BJ (cell line): ENCODE measurements at regions not wholly inside any gene's neighbourhood (a gene's known extent, or its start where the extent isn't known, plus 50 kb on each side); places are given as distances from the start of the nearest gene placed in this dataset.

Experiments used
- CTCF ChIA-PET: fragments of 350-600 bp; formaldehyde crosslinking; extraction: SDS; loops from one replicate; lab custom pipeline; 2021; ENCODE audit warnings: antibody characterized with exemption, inconsistent platforms; lab: Yijun Ruan, JAX
- POLR2A ChIA-PET: fragments of 300-600 bp; sonication (Branson Sonifier 250); formaldehyde crosslinking; extraction: SDS; loops from one replicate; lab custom pipeline; 2021; ENCODE audit warnings: antibody characterized with exemption; lab: Charles Lee
- DNase-seq: peaks from one replicate; pipeline ENCODE4 v3.0.0-alpha.2; 2011; ENCODE audit warnings: low read depth
- H3K27me3 ChIP-seq: 2 replicates; pipeline ENCODE4 v1.6.0; 2011; ENCODE audit warnings: low read length; ENCODE audit not compliant: control insufficient read depth, insufficient read depth
- H3K36me3 ChIP-seq: 2 replicates; pipeline ENCODE4 v1.5.1; 2011; ENCODE audit warnings: low read length; ENCODE audit not compliant: control insufficient read depth, insufficient read depth
- H3K4me3 ChIP-seq: 2 replicates; pipeline ENCODE4 v1.5.1; 2011; ENCODE audit warnings: low read depth, mild to moderate bottlenecking, control low read depth, low read length
- TF ChIP-seq, protein P1 (sequence below): IDR thresholded peaks from 2 replicates; pipeline ENCODE4 v1.5.1; 2011; ENCODE audit warnings: low read depth, mild to moderate bottlenecking, control low read depth, inconsistent platforms, low read length, moderate library complexity; ENCODE audit not compliant: insufficient read depth

DNA sequence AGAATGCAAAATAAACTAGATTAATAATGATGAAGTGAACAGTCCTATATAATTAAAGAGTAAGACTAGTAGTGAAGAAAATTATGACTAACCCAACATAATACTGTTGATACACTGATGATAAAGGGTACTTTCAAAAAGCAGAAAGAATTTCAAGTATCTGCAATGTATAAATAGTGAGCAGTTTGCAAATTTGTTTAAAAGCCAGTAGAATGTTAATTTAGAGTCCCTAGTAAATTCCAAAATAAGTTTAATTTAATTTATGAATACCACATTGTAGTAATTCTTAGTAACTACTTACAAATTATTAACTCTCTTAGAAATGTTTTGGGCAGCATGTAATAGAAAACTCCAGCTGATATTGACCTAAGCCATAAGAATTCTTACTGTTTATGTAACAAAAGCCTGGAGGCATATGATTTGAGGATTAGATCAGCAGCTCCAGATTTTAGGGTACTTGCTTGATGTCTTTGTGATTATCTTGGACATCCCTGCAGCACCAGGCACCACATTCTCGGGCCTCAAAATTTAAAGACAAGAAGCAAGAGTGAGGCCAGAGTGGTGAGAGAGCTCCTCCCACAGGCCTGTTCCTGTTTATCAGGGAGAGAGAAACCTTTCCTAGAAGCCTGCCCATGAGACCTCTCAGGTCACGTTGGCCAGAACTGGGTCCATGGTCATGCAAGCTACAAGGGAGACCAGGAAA, 67.6 kb upstream of the TDRD3 start:
- POLR2A ChIA-PET: no interaction called here
- no peaks in the 10 kb centered on the region for H3K36me3 ChIP-seq
- no peak overlapping the region for H3K4me3 ChIP-seq
- no peak for DNase-seq
- TF ChIP-seq, protein P1, sequence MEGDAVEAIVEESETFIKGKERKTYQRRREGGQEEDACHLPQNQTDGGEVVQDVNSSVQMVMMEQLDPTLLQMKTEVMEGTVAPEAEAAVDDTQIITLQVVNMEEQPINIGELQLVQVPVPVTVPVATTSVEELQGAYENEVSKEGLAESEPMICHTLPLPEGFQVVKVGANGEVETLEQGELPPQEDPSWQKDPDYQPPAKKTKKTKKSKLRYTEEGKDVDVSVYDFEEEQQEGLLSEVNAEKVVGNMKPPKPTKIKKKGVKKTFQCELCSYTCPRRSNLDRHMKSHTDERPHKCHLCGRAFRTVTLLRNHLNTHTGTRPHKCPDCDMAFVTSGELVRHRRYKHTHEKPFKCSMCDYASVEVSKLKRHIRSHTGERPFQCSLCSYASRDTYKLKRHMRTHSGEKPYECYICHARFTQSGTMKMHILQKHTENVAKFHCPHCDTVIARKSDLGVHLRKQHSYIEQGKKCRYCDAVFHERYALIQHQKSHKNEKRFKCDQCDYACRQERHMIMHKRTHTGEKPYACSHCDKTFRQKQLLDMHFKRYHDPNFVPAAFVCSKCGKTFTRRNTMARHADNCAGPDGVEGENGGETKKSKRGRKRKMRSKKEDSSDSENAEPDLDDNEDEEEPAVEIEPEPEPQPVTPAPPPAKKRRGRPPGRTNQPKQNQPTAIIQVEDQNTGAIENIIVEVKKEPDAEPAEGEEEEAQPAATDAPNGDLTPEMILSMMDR: peak; percentile 47; the same call in 1 of the 2 replicates
- CTCF ChIA-PET: interaction anchor here (0.8 to 2.3 kb wide), 8 partner anchors 9 to 651 kb away, joined by 3 to 9 read pairs (median 5); no protein-coding TSS in a partner anchor
- 0 out of 2 replicates have a peak, but pooled peaks cover 1% of the 10 kb centered on the region for H3K27me3 ChIP-seq

DNA sequence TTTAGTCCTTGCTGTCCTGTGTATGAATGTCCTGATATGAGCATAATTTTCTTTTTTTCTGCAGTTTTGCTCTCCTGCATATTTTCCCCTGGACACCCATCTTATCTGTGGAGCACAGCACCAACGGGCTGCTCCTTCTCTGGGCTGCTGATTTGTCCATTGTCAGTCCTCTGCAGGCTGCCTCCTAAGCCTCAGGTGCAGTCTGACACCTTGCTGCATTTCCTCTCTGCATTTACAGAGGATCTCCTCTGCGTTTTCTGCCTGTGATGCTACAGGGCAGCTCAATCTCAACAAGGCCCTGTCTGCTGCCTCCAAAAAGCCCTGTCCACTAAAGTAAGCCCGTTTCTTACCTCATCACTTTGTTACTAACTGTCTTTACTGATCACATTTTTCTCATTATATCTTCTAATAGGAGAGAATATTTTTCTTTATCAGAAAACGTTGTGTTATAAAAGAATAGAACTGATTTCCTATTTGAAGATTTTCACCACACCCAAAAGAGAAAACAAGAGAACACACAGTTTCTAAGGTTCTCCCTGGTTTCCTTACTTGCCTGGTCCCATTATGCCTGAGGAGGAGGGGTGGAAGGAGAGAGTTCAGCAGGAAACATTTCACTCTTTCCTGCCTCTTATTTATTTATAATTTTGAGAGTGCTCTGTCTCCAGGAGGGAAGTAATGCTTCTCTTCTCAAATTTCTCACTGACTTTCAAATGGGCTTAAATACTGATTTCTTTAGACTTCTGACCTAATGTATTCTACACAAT, 65.6 kb upstream of the TDRD3 start:
- Histone ChIP-seq H3K27me3 (0 out of 2 replicates have a peak, but pooled peaks cover 1% of the 10 kb centered on the region), H3K4me3 (no peak overlapping the region), H3K36me3 (no peaks in the 10 kb centered on the region)
- TF ChIP-seq, protein P1: no peak
- ChIA-PET CTCF (interaction anchor here (0.6 kb wide), 1 partner anchor 682 kb away, joined by 3 read pairs; no protein-coding TSS in a partner anchor), POLR2A (no interaction called here)
- DNase-seq: no peak

DNA sequence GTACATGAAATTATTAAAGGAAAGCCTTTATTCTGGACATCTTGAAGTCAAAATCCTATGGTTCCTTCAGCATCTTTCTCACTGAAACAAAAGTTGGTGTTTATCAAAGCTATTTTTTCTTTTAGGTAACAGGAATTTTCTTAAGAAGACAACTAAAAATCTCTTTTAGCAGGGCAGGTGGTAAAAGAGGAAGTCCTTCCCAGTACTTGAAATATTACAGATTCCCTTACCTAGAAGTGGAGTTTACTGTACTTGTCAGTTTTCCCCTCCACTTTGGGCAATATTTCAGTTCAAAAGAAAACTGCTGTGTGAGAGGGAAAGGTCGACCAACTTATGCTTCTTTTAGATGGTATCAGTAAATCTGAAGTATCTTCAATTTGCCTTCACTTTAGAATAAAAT, 64.3 kb upstream of the TDRD3 start:
- H3K36me3 ChIP-seq: no peaks in the 10 kb centered on the region
- TF ChIP-seq, protein P1: no peak
- DNase-seq: no peak
- no peak overlapping the region for H3K4me3 ChIP-seq
- ChIA-PET POLR2A (no interaction called here), CTCF (no interaction called here)
- H3K27me3 ChIP-seq: 0 out of 2 replicates have a peak, but pooled peaks cover 1% of the 10 kb centered on the region

DNA sequence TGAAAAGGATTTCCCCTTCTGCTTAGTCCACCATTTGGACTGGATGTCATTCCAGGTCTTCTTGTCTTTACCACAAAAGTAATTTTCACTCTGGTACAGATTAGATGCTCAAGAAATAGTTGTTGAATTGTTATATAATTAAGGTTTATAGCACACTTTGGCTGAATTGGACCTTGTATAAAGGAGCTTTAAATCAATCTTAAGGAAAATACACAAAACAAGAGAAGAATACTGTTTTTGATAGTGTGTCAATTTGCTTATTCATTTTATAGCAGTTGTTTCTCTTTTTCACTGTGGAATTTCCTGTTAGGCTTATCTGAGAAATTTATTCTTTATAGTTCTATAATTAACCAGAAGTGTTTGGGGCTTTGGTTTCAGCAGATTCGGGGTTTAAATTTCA, 62.7 kb upstream of the TDRD3 start:
- DNase-seq: no peak
- Histone ChIP-seq H3K27me3 (peaks cover 4% of the 10 kb centered on the region; the same call in 1 of the 2 replicates), H3K4me3 (no peak overlapping the region), H3K36me3 (no peaks in the 10 kb centered on the region)
- TF ChIP-seq, protein P1: no peak
- ChIA-PET POLR2A (no interaction called here), CTCF (interaction anchor here (1.0 kb wide), 1 partner anchor 697 kb away, joined by 3 read pairs; no protein-coding TSS in a partner anchor)

DNA sequence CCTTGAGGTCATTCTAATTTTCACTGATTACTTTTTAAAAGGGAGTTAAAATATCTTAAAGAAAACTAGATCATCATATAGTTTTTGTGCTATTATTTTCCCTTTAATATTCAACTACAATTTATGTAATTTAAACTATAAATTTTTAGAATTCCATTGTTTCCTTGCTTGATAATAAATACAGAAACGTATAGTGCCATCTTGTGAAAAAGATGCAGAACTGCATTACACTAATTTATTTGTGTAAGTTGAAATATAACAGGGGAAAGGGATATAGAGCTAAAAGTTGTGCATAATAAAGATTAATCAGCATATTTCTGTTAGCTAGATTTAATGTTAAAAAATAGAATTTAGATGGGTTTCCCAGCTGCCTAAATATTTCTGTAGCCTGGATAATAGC, 61.5 kb upstream of the TDRD3 start:
- TF ChIP-seq, protein P1: peak; percentile 52
- ChIA-PET POLR2A (no interaction called here), CTCF (interaction anchor here (0.6 to 1.4 kb wide), 9 partner anchors 9 to 670 kb away, joined by 3 to 7 read pairs (median 3); no protein-coding TSS in a partner anchor)
- no peak for DNase-seq
- Histone ChIP-seq H3K36me3 (no peaks in the 10 kb centered on the region), H3K27me3 (peaks cover 5% of the 10 kb centered on the region; the same call in 1 of the 2 replicates), H3K4me3 (no peak overlapping the region)
